WTC11 (cell line): ENCODE measurements at regions not wholly inside any gene's neighbourhood (a gene's known extent, or its start where the extent isn't known, plus 50 kb on each side); places are given as distances from the start of the nearest gene placed in this dataset.
"Not testable (repeated sequence)": the region's sequence is repeated elsewhere in the genome, so short reads cannot be mapped to it uniquely, and the experiment has no call there.

Source experiments
- ATAC-seq: fragments of 200-7000 bp; cut with Tn5 transposase; 2 replicates; pipeline ENCODE4 v1.10.0; 2021; ENCODE audit warnings: mild to moderate bottlenecking, moderate library complexity
- CTCF ChIA-PET: fragments of 300-600 bp; sonication (Branson Sonifier 250); formaldehyde crosslinking; loops from one replicate; lab custom pipeline; 2021; ENCODE audit warnings: antibody characterized with exemption; lab: Charles Lee
- POLR2A ChIA-PET: fragments of 350-600 bp; sonication (Branson Sonifier 250); formaldehyde crosslinking; loops from one replicate; lab custom pipeline; 2021; ENCODE audit warnings: antibody characterized with exemption; lab: Charles Lee
- DNase-seq: peaks from one replicate; pipeline ENCODE4 v3.0.0; 2021; ENCODE audit warnings: low spot score
- H3K27ac Mint-ChIP-seq: 2 replicates; pipeline ENCODE4 v1.8.0; 2021; ENCODE audit warnings: mixed read lengths
- H3K27me3 Mint-ChIP-seq: 2 replicates; pipeline ENCODE4 v1.8.0; 2021; ENCODE audit warnings: low read depth, mild to moderate bottlenecking, moderate library complexity, mixed read lengths
- H3K36me3 Mint-ChIP-seq: 2 replicates; pipeline ENCODE4 v1.8.0; 2021; ENCODE audit warnings: mixed read lengths
- H3K4me1 Mint-ChIP-seq: 2 replicates; pipeline ENCODE4 v1.8.0; 2022; ENCODE audit warnings: mixed read lengths
- H3K4me3 Mint-ChIP-seq: 2 replicates; pipeline ENCODE4 v1.8.0; 2021; ENCODE audit warnings: mild to moderate bottlenecking, moderate library complexity, mixed read lengths
- H3K9me3 Mint-ChIP-seq: 2 replicates; pipeline ENCODE4 v1.8.0; 2021; ENCODE audit warnings: mixed read lengths
- ATF1 ChIP-seq: sonication (generic); formaldehyde crosslinking; IDR thresholded peaks from 2 replicates; pipeline ENCODE4 v1.8.1; 2023; ENCODE audit warnings: mild to moderate bottlenecking, moderate library complexity, missing genetic modification reagents
- ATF3 ChIP-seq: sonication (generic); formaldehyde crosslinking; conservative IDR thresholded peaks from 2 replicates; pipeline ENCODE4 v1.8.1; 2022; ENCODE audit warnings: mild to moderate bottlenecking, missing genetic modification reagents
- GABPB1 ChIP-seq: sonication (generic); formaldehyde crosslinking; IDR thresholded peaks from 2 replicates; pipeline ENCODE4 v1.8.1; 2023; ENCODE audit warnings: mild to moderate bottlenecking, missing genetic modification reagents
- HMGA2 ChIP-seq: fragments of 250-450 bp; sonication (Bioruptor Pico); IDR thresholded peaks from 2 replicates; pipeline ENCODE4 v1.4.0; 2021; ENCODE audit warnings: mild to moderate bottlenecking, moderate library complexity
- STAT6 ChIP-seq: sonication (generic); formaldehyde crosslinking; conservative IDR thresholded peaks from 2 replicates; pipeline ENCODE4 v1.8.1; 2023; ENCODE audit warnings: mild to moderate bottlenecking, low read depth, missing genetic modification reagents, moderate library complexity
- TCF7 ChIP-seq: sonication (generic); formaldehyde crosslinking; IDR thresholded peaks from 2 replicates; pipeline ENCODE4 v1.8.0; 2022; ENCODE audit warnings: mild to moderate bottlenecking, low read depth, missing genetic modification reagents, moderate library complexity
- TEAD4 ChIP-seq: sonication (generic); formaldehyde crosslinking; IDR thresholded peaks from 2 replicates; pipeline ENCODE4 v1.8.0; 2022; ENCODE audit warnings: mild to moderate bottlenecking, missing genetic modification reagents
- ZBTB43 ChIP-seq: sonication (generic); formaldehyde crosslinking; IDR thresholded peaks from 2 replicates; pipeline ENCODE4 v1.8.1; 2023; ENCODE audit warnings: mild to moderate bottlenecking, missing genetic modification reagents
- ZNF396 ChIP-seq: fragments of 250-450 bp; sonication (Bioruptor Pico); IDR thresholded peaks from 2 replicates; pipeline ENCODE4 v1.8.0; 2021; ENCODE audit warnings: mild to moderate bottlenecking, moderate library complexity, borderline replicate concordance
- ZNF512 ChIP-seq: sonication (generic); formaldehyde crosslinking; IDR thresholded peaks from 2 replicates; pipeline ENCODE4 v1.8.1; 2022; ENCODE audit warnings: missing genetic modification reagents, borderline replicate concordance
- ZSCAN18 ChIP-seq: fragments of 250-450 bp; sonication (Bioruptor Pico); IDR thresholded peaks from 2 replicates; pipeline ENCODE4 v2.1.2; 2022; ENCODE audit warnings: mild to moderate bottlenecking, moderate library complexity
- TF ChIP-seq, protein P1 (sequence below): sonication (generic); formaldehyde crosslinking; IDR thresholded peaks from 2 replicates; pipeline ENCODE4 v1.8.0; 2022; ENCODE audit warnings: mild to moderate bottlenecking, missing genetic modification reagents
- TF ChIP-seq, protein P2 (sequence below): sonication (generic); formaldehyde crosslinking; IDR thresholded peaks from 2 replicates; pipeline ENCODE4 v1.8.1; 2023; ENCODE audit warnings: mild to moderate bottlenecking, missing genetic modification reagents

GRCh38 chr3:11898611-11899325, 52.1 kb upstream of the TAMM41 start:
- CTCF ChIA-PET = interaction anchor here (0.6 kb wide), 1 partner anchor 581 kb away, joined by 3 read pairs; no protein-coding TSS in a partner anchor
- POLR2A ChIA-PET = no interaction called here

DNA sequence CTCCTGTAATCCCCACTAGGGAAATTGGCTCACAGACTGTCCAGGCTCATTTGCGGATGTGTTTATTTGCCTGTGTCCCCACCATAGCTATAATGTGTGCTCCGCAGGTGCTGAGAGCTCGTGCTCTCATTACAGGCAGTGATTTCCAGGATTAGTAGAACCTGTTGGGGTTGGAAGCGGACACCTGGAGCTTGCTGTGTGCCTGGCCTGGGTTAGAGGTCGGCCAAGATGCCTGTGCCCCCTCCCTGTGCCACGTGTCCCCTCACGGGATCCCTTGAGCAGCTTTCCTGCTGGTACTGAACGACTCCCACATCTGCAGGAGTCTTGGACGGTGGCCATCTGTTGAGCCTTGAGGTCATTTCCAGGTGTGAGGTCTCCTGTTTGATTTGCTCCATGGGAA, 52.7 kb upstream of the TAMM41 start:
- DNase-seq, H3K36me3 Mint-ChIP-seq, H3K9me3 Mint-ChIP-seq, H3K27me3 Mint-ChIP-seq, H3K4me1 Mint-ChIP-seq, ATAC-seq, H3K27ac Mint-ChIP-seq, POLR2A ChIA-PET, H3K4me3 Mint-ChIP-seq: not testable (repeated sequence)
- CTCF ChIA-PET = interaction anchor here (0.6 to 1.0 kb wide), 2 partner anchors 45 to 580 kb away, joined by 3 to 4 read pairs; no protein-coding TSS in a partner anchor

More at GRCh38 chr3:11898611-11899325, 52.1 kb upstream of the TAMM41 start:
- peaks cover 8% of the 10 kb centered on the region; the same call in 1 of the 2 replicates for H3K9me3 Mint-ChIP-seq
- H3K4me1 Mint-ChIP-seq = no peaks in the 10 kb centered on the region
- no peak overlapping the region for H3K27ac Mint-ChIP-seq
- H3K27me3 Mint-ChIP-seq = peaks cover 8% of the 10 kb centered on the region
- peak; percentile 72 for ATAC-seq
- H3K4me3 Mint-ChIP-seq = no peak overlapping the region
- TF ChIP-seq, protein P1, sequence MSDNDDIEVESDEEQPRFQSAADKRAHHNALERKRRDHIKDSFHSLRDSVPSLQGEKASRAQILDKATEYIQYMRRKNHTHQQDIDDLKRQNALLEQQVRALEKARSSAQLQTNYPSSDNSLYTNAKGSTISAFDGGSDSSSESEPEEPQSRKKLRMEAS (CRISPR knock-in tag) = no peak
- no peak for TF ChIP-seq ZNF396 (CRISPR knock-in tag)
- TF ChIP-seq TEAD4 (CRISPR knock-in tag) = no peak
- no peak for TF ChIP-seq ZNF512
- no peak for TF ChIP-seq ATF1
- no peak for TF ChIP-seq ZSCAN18 (CRISPR knock-in tag)
- no peak for TF ChIP-seq GABPB1
- no peak for TF ChIP-seq ATF3 (CRISPR knock-in tag)
- TF ChIP-seq HMGA2 (CRISPR knock-in tag) = no peak
- no peak for TF ChIP-seq TCF7 (CRISPR knock-in tag)
- TF ChIP-seq ZBTB43 (CRISPR knock-in tag) = no peak
- H3K36me3 Mint-ChIP-seq = no peaks in the 10 kb centered on the region
- no peak for DNase-seq

DNA sequence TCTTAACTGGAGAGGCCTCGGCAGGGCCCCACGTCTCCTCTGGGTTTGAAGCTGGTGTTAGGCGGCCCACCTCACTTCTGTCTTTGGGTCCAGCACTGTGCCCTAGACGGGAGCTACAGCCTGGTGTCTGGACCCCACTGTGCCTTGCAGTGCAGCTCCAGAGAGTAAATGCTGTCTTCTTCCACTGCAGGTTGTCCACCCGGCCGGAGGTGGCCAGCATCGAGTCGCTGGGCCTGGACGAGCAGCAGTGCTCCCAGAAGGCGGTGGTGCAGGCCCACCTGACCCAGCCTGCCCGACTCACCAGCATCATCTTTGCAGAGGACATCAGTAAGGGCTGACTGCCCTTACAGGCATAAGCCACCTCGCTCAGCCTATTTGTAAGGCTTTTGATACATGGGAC, 53.1 kb upstream of the TAMM41 start:
- DNase-seq (no peak), ATAC-seq (no peak)
- H3K4me1 Mint-ChIP-seq = no peaks in the 10 kb centered on the region
- ChIA-PET CTCF (interaction anchor here (1.0 kb wide), 1 partner anchor 44 kb away, joined by 4 read pairs; no protein-coding TSS in a partner anchor), POLR2A (no interaction called here)
- no peak overlapping the region for H3K27ac Mint-ChIP-seq
- no peaks in the 10 kb centered on the region for H3K36me3 Mint-ChIP-seq
- TF ChIP-seq STAT6 (CRISPR knock-in tag) = no peak
- no peak for TF ChIP-seq ZBTB43 (CRISPR knock-in tag)
- TF ChIP-seq, protein P2, sequence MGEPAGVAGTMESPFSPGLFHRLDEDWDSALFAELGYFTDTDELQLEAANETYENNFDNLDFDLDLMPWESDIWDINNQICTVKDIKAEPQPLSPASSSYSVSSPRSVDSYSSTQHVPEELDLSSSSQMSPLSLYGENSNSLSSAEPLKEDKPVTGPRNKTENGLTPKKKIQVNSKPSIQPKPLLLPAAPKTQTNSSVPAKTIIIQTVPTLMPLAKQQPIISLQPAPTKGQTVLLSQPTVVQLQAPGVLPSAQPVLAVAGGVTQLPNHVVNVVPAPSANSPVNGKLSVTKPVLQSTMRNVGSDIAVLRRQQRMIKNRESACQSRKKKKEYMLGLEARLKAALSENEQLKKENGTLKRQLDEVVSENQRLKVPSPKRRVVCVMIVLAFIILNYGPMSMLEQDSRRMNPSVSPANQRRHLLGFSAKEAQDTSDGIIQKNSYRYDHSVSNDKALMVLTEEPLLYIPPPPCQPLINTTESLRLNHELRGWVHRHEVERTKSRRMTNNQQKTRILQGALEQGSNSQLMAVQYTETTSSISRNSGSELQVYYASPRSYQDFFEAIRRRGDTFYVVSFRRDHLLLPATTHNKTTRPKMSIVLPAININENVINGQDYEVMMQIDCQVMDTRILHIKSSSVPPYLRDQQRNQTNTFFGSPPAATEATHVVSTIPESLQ (CRISPR knock-in tag) = no peak
- TF ChIP-seq, all 79 proteins: peak for 0
- 0 out of 2 replicates have a peak, but pooled peaks cover under 1% of the 10 kb centered on the region for H3K9me3 Mint-ChIP-seq
- peaks cover 4% of the 10 kb centered on the region for H3K27me3 Mint-ChIP-seq
- no peak overlapping the region for H3K4me3 Mint-ChIP-seq
